Mesendoderm (in vitro differentiated cells): ENCODE measurements at regions not wholly inside any gene's neighbourhood (a gene's known extent, or its start where the extent isn't known, plus 50 kb on each side); places are given as distances from the start of the nearest gene placed in this dataset.

Experiments used
- DNase-seq: peaks from one replicate; pipeline ENCODE4 v3.0.0; 2013
- H2AK5ac ChIP-seq: 2 replicates; pipeline ENCODE4 v1.6.1; 2013; ENCODE audit warnings: low read length, inconsistent platforms
- H2BK120ac ChIP-seq: 2 replicates; pipeline ENCODE4 v1.6.1; 2013; ENCODE audit warnings: low read depth, mild to moderate bottlenecking, low read length, moderate library complexity, mixed read lengths
- H2BK15ac ChIP-seq: replicated peaks from 2 replicates; pipeline ENCODE4 v1.6.1; 2013; ENCODE audit warnings: low read depth, mild to moderate bottlenecking, moderate library complexity
- H2BK5ac ChIP-seq: 2 replicates; pipeline ENCODE4 v1.6.1; 2013; ENCODE audit warnings: low read length, inconsistent platforms
- H3K18ac ChIP-seq: 2 replicates; pipeline ENCODE4 v1.6.1; 2013; ENCODE audit warnings: mild to moderate bottlenecking, low read length, mixed read lengths
- H3K23ac ChIP-seq: one replicate; pipeline ENCODE4 v1.6.1; 2013; ENCODE audit warnings: low read length
- H3K27ac ChIP-seq: 2 replicates; pipeline ENCODE4 v1.5.1; 2013; ENCODE audit warnings: low read depth, mild to moderate bottlenecking, inconsistent platforms, low read length, moderate library complexity
- H3K27me3 ChIP-seq: 2 replicates; pipeline ENCODE4 v1.6.1; 2013; ENCODE audit warnings: low read length, control low read depth, mild to moderate bottlenecking, inconsistent platforms; ENCODE audit not compliant: insufficient read depth, poor library complexity
- H3K36me3 ChIP-seq: 2 replicates; pipeline ENCODE4 v1.6.1; 2013; ENCODE audit warnings: low read length, inconsistent platforms; ENCODE audit not compliant: control insufficient read depth, insufficient read depth
- H3K4ac ChIP-seq: one replicate; pipeline ENCODE4 v1.6.1; 2013; ENCODE audit warnings: low read depth, mild to moderate bottlenecking, low read length, moderate library complexity
- H3K4me1 ChIP-seq: 2 replicates; pipeline ENCODE4 v1.6.1; 2013; ENCODE audit warnings: low read depth, low read length, inconsistent platforms; ENCODE audit not compliant: control insufficient read depth
- H3K4me2 ChIP-seq: 2 replicates; pipeline ENCODE4 v1.6.1; 2013; ENCODE audit warnings: low read length
- H3K4me3 ChIP-seq: 2 replicates; pipeline ENCODE4 v1.5.1; 2013; ENCODE audit warnings: mild to moderate bottlenecking, low read length
- H3K56ac ChIP-seq: one replicate; pipeline ENCODE4 v1.6.1; 2013; ENCODE audit warnings: low read length
- H3K79me1 ChIP-seq: 2 replicates; pipeline ENCODE4 v1.6.1; 2013; ENCODE audit warnings: low read length, inconsistent platforms
- H3K79me2 ChIP-seq: 2 replicates; pipeline ENCODE4 v1.6.1; 2013; ENCODE audit warnings: mild to moderate bottlenecking, low read length; ENCODE audit not compliant: control insufficient read depth, insufficient read depth
- H3K9ac ChIP-seq: 2 replicates; pipeline ENCODE4 v1.6.1; 2013; ENCODE audit warnings: low read length, inconsistent platforms
- H4K5ac ChIP-seq: one replicate; pipeline ENCODE4 v1.6.1; 2013; ENCODE audit warnings: low read length
- H4K8ac ChIP-seq: one replicate; pipeline ENCODE4 v1.6.1; 2013; ENCODE audit warnings: low read depth, mild to moderate bottlenecking, control low read depth, low read length, moderate library complexity
- WGBS: extraction: QIAGEN DNeasy Blood & Tissue Kit; methylation state at CpG from one replicate; pipeline ENCODE4 v1.1.7; 2013; ENCODE audit warnings: low lambda C conversion rate, missing lambda C conversion rate; ENCODE audit not compliant: insufficient coverage; ENCODE audit errors: extremely low coverage; 5-methylcytosine and 5-hydroxymethylcytosine counted together

DNA sequence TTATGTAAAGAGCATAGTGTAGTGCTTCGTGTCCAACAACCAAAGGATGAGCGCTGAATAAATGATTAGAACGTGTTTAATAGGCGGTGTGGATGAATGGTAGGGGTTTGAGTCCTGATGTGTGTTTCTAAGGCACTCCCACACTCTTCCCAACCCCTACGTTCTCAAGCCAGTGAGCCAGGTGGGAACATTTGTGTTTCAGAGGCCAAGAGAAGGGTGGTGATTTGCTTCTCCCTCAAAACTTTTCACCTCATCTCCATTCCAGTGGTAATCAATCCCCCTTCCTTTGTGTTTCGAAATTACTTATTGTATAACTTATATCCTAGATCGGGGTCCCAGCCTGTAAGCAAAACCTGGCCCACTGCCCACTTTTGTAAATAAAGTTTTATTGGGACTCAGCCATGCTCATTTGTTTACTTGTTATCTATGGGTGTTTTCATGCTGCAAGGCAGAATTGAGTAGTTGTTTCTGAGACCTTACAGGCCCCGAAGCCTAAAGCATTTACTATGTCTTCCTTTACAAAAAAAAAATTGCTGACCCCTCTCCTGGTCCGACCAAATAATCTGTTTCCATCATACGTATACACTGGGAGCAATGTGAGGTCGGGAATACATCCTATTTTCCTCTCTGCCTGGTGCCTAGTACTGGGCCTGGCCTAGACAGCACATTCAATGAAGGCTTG, 150.8 kb upstream of the MYCN start:
- DNase-seq: no peak
- H3K23ac ChIP-seq: no peak overlapping the region
- H3K27me3 ChIP-seq: no peaks in the 10 kb centered on the region
- 100% methylated on average over 3 of the region's 11 CpGs for WGBS
- no peak overlapping the region for H3K27ac ChIP-seq
- H3K4me3 ChIP-seq: no peak overlapping the region
- H2BK5ac ChIP-seq: no peak overlapping the region
- no peak overlapping the region for H2BK15ac ChIP-seq
- no peak overlapping the region for H3K9ac ChIP-seq
- H4K5ac ChIP-seq: no peak overlapping the region
- no peak overlapping the region for H2AK5ac ChIP-seq
- no peak overlapping the region for H3K18ac ChIP-seq
- no peak overlapping the region for H3K56ac ChIP-seq
- no peaks in the 10 kb centered on the region for H3K79me2 ChIP-seq
- no peaks in the 10 kb centered on the region for H3K79me1 ChIP-seq
- no peak overlapping the region for H3K4ac ChIP-seq
- no peaks in the 10 kb centered on the region for H3K36me3 ChIP-seq
- no peaks in the 10 kb centered on the region for H3K4me1 ChIP-seq
- H4K8ac ChIP-seq: no peak overlapping the region
- H2BK120ac ChIP-seq: no peak overlapping the region
- no peak overlapping the region for H3K4me2 ChIP-seq

DNA sequence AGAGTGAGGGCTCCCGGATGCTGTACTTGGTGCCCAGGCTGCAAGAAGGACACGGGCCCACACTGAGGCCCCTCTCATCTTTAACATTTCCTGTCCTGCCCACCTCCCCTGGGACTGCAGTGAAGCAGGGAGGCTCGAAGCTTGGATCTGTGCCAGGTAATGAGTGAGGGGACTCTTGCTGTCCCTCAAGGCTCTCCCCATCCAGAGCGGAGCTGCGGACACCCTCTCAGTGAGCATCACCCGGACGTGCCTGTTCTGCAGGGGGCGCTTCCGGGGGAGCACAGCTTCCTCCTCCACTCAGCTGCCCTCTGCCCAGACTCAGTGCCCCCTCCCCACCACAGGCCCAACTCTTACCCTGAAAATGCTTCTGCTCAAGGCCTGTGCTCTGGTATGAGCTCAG, 150.0 kb upstream of the MYCN start:
- Histone ChIP-seq H2BK15ac (no peak overlapping the region), H3K36me3 (no peaks in the 10 kb centered on the region), H3K4me2 (no peak overlapping the region), H3K56ac (no peak overlapping the region), H3K79me1 (no peaks in the 10 kb centered on the region), H3K4me1 (no peaks in the 10 kb centered on the region), H2AK5ac (no peak overlapping the region), H3K18ac (no peak overlapping the region), H2BK5ac (no peak overlapping the region), H3K9ac (no peak overlapping the region), H3K23ac (no peak overlapping the region), H2BK120ac (no peak overlapping the region), H3K27me3 (no peaks in the 10 kb centered on the region), H4K5ac (no peak overlapping the region), H3K4ac (no peak overlapping the region), H3K27ac (no peak overlapping the region), H3K4me3 (no peak overlapping the region), H3K79me2 (no peaks in the 10 kb centered on the region), H4K8ac (no peak overlapping the region)
- WGBS: no CpG with 5 or more reads among the region's 9 CpGs
- DNase-seq: no peak

DNA sequence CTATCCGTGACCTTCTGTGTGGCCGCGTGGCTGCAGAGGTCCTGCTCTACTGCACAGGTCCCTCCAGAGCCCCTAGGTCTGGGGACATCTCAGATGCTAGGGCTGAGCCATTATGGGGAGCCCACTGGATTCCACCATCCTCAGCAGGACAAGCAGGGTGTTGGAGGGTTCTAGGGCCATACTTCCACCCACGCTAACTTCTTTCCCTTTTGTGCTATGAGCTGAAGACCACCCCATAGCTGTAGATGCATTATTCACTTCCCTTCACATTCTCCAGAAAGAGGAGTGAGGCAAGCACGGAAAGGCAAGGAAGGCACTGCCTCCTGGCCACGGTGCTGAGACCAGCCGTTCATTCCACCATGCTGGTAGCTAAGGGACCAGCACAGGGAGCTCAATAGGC, 149.5 kb upstream of the MYCN start:
- Histone ChIP-seq H2BK5ac (no peak overlapping the region), H3K4me2 (no peak overlapping the region), H2AK5ac (no peak overlapping the region), H4K8ac (no peak overlapping the region), H3K9ac (no peak overlapping the region), H3K56ac (no peak overlapping the region), H3K4ac (no peak overlapping the region), H3K23ac (no peak overlapping the region), H3K79me2 (no peaks in the 10 kb centered on the region), H3K79me1 (no peaks in the 10 kb centered on the region), H3K18ac (no peak overlapping the region), H3K27ac (no peak overlapping the region), H3K4me1 (no peaks in the 10 kb centered on the region), H3K36me3 (no peaks in the 10 kb centered on the region), H2BK15ac (no peak overlapping the region), H4K5ac (no peak overlapping the region), H3K4me3 (no peak overlapping the region), H2BK120ac (no peak overlapping the region), H3K27me3 (no peaks in the 10 kb centered on the region)
- WGBS: no CpG with 5 or more reads among the region's 7 CpGs
- no peak for DNase-seq

DNA sequence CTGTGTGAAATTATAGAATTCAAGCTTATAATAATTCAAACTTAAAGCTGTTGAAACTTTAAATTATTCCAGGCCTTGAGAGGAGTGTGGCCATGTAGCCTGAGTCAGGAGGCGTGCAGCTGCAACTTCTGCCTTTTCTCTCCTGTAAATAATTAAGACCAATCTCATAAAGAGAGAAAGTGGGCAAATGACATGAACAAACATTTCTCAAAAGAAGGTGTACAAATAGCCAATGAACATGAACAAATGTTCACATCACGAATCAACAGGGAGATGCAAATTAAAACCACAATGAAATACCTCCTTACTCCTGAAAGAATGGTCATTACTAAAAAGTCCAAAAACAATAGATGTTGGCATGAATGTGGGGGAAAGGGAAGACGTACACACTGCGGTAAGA, 149.1 kb upstream of the MYCN start:
- no peaks in the 10 kb centered on the region for H3K79me1 ChIP-seq
- no peaks in the 10 kb centered on the region for H3K79me2 ChIP-seq
- no peak overlapping the region for H4K5ac ChIP-seq
- H3K18ac ChIP-seq: no peak overlapping the region
- H3K56ac ChIP-seq: no peak overlapping the region
- H3K27ac ChIP-seq: no peak overlapping the region
- H3K4me2 ChIP-seq: no peak overlapping the region
- no peak overlapping the region for H3K4me3 ChIP-seq
- no peak overlapping the region for H2AK5ac ChIP-seq
- no peaks in the 10 kb centered on the region for H3K27me3 ChIP-seq
- no peak overlapping the region for H4K8ac ChIP-seq
- no peaks in the 10 kb centered on the region for H3K4me1 ChIP-seq
- no peaks in the 10 kb centered on the region for H3K36me3 ChIP-seq
- no peak overlapping the region for H2BK5ac ChIP-seq
- H2BK120ac ChIP-seq: no peak overlapping the region
- H3K9ac ChIP-seq: no peak overlapping the region
- no peak overlapping the region for H2BK15ac ChIP-seq
- no peak overlapping the region for H3K23ac ChIP-seq
- no peak for DNase-seq
- no peak overlapping the region for H3K4ac ChIP-seq
- no CpG with 5 or more reads among the region's 4 CpGs for WGBS

DNA sequence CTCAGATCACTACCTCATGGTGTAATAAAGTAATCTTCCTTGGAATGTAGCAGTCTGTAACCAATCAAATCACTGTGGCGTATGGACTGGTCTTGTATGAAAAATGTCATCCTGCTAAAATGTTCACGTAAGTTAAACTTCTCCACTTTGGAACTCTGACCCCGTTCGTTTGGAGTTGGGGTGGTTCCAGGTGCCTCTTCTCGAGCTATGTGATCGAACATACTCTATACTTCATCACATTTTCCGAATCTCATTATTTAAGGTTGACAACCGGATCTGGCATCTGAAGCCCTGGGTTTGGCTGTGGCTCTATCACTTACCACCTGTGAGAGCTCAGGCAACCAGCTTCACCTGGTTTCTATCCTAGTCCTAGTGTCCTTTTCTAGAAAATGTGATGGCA, 148.0 kb upstream of the MYCN start:
- H3K4me3 ChIP-seq: no peak overlapping the region
- no peak overlapping the region for H3K9ac ChIP-seq
- H3K4ac ChIP-seq: no peak overlapping the region
- no peak overlapping the region for H3K23ac ChIP-seq
- WGBS: no CpG with 5 or more reads among the region's 8 CpGs
- H3K36me3 ChIP-seq: no peaks in the 10 kb centered on the region
- no peaks in the 10 kb centered on the region for H3K79me2 ChIP-seq
- no peak overlapping the region for H2BK5ac ChIP-seq
- no peak overlapping the region for H2BK15ac ChIP-seq
- no peak for DNase-seq
- no peak overlapping the region for H3K18ac ChIP-seq
- H3K56ac ChIP-seq: no peak overlapping the region
- no peaks in the 10 kb centered on the region for H3K79me1 ChIP-seq
- no peak overlapping the region for H4K8ac ChIP-seq
- no peaks in the 10 kb centered on the region for H3K27me3 ChIP-seq
- no peak overlapping the region for H3K27ac ChIP-seq
- no peak overlapping the region for H3K4me2 ChIP-seq
- no peak overlapping the region for H2BK120ac ChIP-seq
- H2AK5ac ChIP-seq: no peak overlapping the region
- no peaks in the 10 kb centered on the region for H3K4me1 ChIP-seq
- no peak overlapping the region for H4K5ac ChIP-seq
